A673 (cell line): ENCODE measurements at regions not wholly inside any gene's neighbourhood (a gene's known extent, or its start where the extent isn't known, plus 50 kb on each side); places are given as distances from the start of the nearest gene placed in this dataset.

Experiments
- BruUV-seq: library from RNA; stranded (reverse); fragments of 400-500 nt; replicated peaks from 2 replicates; lab custom pipeline; 2021; lab: Mats Ljungman, UMichigan
- CTCF ChIA-PET: fragments of 300-600 bp; sonication (Branson Sonifier 250); formaldehyde crosslinking; loops from one replicate; lab custom pipeline; 2022; ENCODE audit warnings: antibody characterized with exemption; lab: Charles Lee
- POLR2A ChIA-PET: fragments of 300-600 bp; sonication (Branson Sonifier 250); formaldehyde crosslinking; loops from one replicate; lab custom pipeline; 2022; ENCODE audit warnings: antibody characterized with exemption; ENCODE audit not compliant: low non-redundant PET; lab: Charles Lee
- DNase-seq: peaks from one replicate; pipeline ENCODE4 v3.0.0-alpha.2; 2015; ENCODE audit warnings: low spot score
- H3K27ac ChIP-seq: fragments of 200-600 bp; sonication (generic); 2 replicates; pipeline ENCODE4 v1.5.1; 2016; ENCODE audit warnings: mixed run types, low read depth, mild to moderate bottlenecking, mixed read lengths, antibody characterized with exemption, low read length; ENCODE audit not compliant: poor library complexity, severe bottlenecking
- H3K27me3 ChIP-seq: fragments of 200-600 bp; sonication (generic); replicated peaks from 2 replicates; pipeline ENCODE4 v1.6.1; 2017; ENCODE audit warnings: mixed run types, low read depth, mild to moderate bottlenecking, mixed read lengths, antibody characterized with exemption, low read length; ENCODE audit not compliant: insufficient read depth, poor library complexity
- H3K36me3 ChIP-seq: fragments of 200-600 bp; sonication (generic); 2 replicates; pipeline ENCODE4 v1.6.1; 2016; ENCODE audit warnings: mixed run types, mild to moderate bottlenecking, mixed read lengths, antibody characterized with exemption, low read length; ENCODE audit not compliant: insufficient read depth, poor library complexity, severe bottlenecking
- H3K4me1 ChIP-seq: fragments of 200-600 bp; sonication (generic); 2 replicates; pipeline ENCODE4 v1.6.1; 2017; ENCODE audit warnings: mixed run types, mild to moderate bottlenecking, mixed read lengths, antibody characterized with exemption, low read length; ENCODE audit not compliant: insufficient read depth, poor library complexity, severe bottlenecking
- H3K4me3 ChIP-seq: fragments of 200-600 bp; sonication (generic); 2 replicates; pipeline ENCODE4 v1.5.1; 2016; ENCODE audit warnings: low read depth, mixed run types, mild to moderate bottlenecking, mixed read lengths, low read length; ENCODE audit not compliant: poor library complexity, severe bottlenecking
- H3K9me3 ChIP-seq: fragments of 200-600 bp; sonication (generic); 2 replicates; pipeline ENCODE4 v1.6.1; 2016; ENCODE audit warnings: mixed run types, low read depth, mild to moderate bottlenecking, mixed read lengths, antibody characterized with exemption, low read length; ENCODE audit not compliant: poor library complexity, severe bottlenecking
- EZH2 ChIP-seq: fragments of 200-600 bp; sonication (generic); IDR thresholded peaks from 2 replicates; pipeline ENCODE4 v1.6.1; 2017; ENCODE audit warnings: borderline replicate concordance, low read depth, mild to moderate bottlenecking, mixed read lengths, antibody characterized with exemption, low read length; ENCODE audit not compliant: poor library complexity, severe bottlenecking
- intact Hi-C: fragments of 100-400 bp; cut with micrococcal nuclease; formaldehyde crosslinking; loops from one replicate; pipeline ENCODE4 v1.10.0; 2022; ENCODE audit not compliant: unreplicated experiment
- TF ChIP-seq, protein P1 (sequence below): fragments of 300-800, 200-600 bp; sonication (generic); conservative IDR thresholded peaks from 2 replicates; pipeline ENCODE4 v1.5.1; 2017; ENCODE audit warnings: low read depth, mild to moderate bottlenecking, antibody characterized with exemption, low read length, moderate library complexity, mixed read lengths

- H3K9me3 ChIP-seq: no peaks in the 10 kb centered on the region
- BruUV-seq: no TSS peak
- H3K36me3 ChIP-seq: no peaks in the 10 kb centered on the region
- intact Hi-C loops: no loop called here
- H3K27me3 ChIP-seq: no peaks in the 10 kb centered on the region
- DNase-seq: no peak
- H3K4me3 ChIP-seq: no peak overlapping the region
- CTCF ChIA-PET: no interaction called here
- no peaks in the 10 kb centered on the region for H3K4me1 ChIP-seq
- no peak for TF ChIP-seq EZH2
- TF ChIP-seq, protein P1, sequence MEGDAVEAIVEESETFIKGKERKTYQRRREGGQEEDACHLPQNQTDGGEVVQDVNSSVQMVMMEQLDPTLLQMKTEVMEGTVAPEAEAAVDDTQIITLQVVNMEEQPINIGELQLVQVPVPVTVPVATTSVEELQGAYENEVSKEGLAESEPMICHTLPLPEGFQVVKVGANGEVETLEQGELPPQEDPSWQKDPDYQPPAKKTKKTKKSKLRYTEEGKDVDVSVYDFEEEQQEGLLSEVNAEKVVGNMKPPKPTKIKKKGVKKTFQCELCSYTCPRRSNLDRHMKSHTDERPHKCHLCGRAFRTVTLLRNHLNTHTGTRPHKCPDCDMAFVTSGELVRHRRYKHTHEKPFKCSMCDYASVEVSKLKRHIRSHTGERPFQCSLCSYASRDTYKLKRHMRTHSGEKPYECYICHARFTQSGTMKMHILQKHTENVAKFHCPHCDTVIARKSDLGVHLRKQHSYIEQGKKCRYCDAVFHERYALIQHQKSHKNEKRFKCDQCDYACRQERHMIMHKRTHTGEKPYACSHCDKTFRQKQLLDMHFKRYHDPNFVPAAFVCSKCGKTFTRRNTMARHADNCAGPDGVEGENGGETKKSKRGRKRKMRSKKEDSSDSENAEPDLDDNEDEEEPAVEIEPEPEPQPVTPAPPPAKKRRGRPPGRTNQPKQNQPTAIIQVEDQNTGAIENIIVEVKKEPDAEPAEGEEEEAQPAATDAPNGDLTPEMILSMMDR: no peak
- POLR2A ChIA-PET: interaction anchor here (0.6 kb wide), 1 partner anchor 32 kb away, joined by 3 read pairs; no protein-coding TSS in a partner anchor
- H3K27ac ChIP-seq: no peak overlapping the region
These were observed 108.7 kb upstream of the AKIP1 start for GRCh38 chr11:8802251-8802650.

DNA sequence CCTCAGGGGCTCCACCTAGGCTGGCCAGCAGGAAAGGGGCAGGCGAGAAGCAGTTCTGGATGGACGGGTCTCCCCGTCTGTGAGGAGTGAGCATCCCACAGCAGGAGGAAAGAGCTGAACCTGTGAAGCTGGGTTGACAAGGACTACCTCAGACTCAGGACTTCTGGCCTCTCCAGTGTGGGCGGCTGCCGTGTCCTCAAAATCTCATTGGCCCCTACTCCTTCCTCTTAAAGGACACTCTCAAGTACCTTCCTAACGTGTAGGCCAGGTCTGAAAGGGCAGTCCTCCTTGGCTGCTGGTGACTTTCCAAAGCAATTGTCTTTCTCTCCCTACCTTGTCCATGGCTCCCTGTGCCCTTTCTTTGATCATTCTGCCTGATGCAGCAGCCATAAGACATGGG is 107.0 kb upstream of the AKIP1 start:
- no peaks in the 10 kb centered on the region for H3K36me3 ChIP-seq
- H3K9me3 ChIP-seq: no peaks in the 10 kb centered on the region
- TF ChIP-seq, protein P1: no peak
- no peak for TF ChIP-seq EZH2
- H3K4me3 ChIP-seq: no peak overlapping the region
- intact Hi-C loops: no loop called here
- POLR2A ChIA-PET: no interaction called here
- no TSS peak for BruUV-seq
- no peaks in the 10 kb centered on the region for H3K4me1 ChIP-seq
- H3K27ac ChIP-seq: no peak overlapping the region
- CTCF ChIA-PET: no interaction called here
- no peak for DNase-seq
- H3K27me3 ChIP-seq: no peaks in the 10 kb centered on the region

- H3K27ac ChIP-seq: no peak overlapping the region
- POLR2A ChIA-PET: no interaction called here
- DNase-seq: no peak
- CTCF ChIA-PET: no interaction called here
- no TSS peak for BruUV-seq
- no peaks in the 10 kb centered on the region for H3K36me3 ChIP-seq
- intact Hi-C loops: no loop called here
- TF ChIP-seq, protein P1: no peak
- TF ChIP-seq EZH2: no peak
- no peaks in the 10 kb centered on the region for H3K9me3 ChIP-seq
- no peaks in the 10 kb centered on the region for H3K27me3 ChIP-seq
- H3K4me3 ChIP-seq: no peak overlapping the region
- peaks cover 6% of the 10 kb centered on the region for H3K4me1 ChIP-seq
These were observed 105.7 kb upstream of the AKIP1 start for GRCh38 chr11:8805296-8805695.
